ENCODE measurements at regions not wholly inside any gene's neighbourhood (a gene's known extent, or its start where the extent isn't known, plus 50 kb on each side); places are given as distances from the start of the nearest gene placed in this dataset.
A peak's percentile ranks its signal among the peaks of the same experiment; 100 is the strongest.
"Not testable (repeated sequence)": the region's sequence is repeated elsewhere in the genome, so short reads cannot be mapped to it uniquely, and the experiment has no call there.

GRCh38 chr9:115466756-115467155, 348.8 kb upstream of the TNC start:
- DNase-seq (ENCODE audit: low spot score) = peak; percentile 67

DNA sequence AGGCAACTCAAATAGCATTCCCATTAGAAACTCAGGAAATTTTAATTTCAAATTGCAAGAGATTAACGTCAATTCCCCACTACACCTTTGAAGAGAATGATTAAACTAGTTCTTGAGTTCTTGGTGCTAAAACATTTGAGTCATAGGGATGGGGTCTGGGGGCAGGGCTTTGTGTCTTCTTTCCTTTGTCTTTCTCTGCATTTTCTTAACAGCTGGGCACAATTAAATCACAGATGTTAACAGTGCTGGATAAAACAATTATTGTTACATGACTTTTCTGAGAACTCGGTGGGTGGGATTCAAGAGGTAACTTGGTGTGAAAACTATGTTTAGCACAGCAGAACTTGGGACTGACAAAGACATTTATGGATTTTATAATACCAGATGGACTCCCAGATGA, 351.9 kb upstream of the TNC start:
- no peak for DNase-seq (ENCODE audit: low spot score)

- not testable (repeated sequence) for DNase-seq (ENCODE audit: low spot score)
Measured at GRCh38 chr9:115473032-115473431, 355.1 kb upstream of the TNC start.

- DNase-seq (ENCODE audit: low spot score) = no peak
Measured at GRCh38 chr9:115481769-115482168, 363.8 kb upstream of the TNC start.

- DNase-seq (ENCODE audit: low spot score) = no peak
Measured at GRCh38 chr9:115482747-115483146, 364.8 kb upstream of the TNC start.

DNA sequence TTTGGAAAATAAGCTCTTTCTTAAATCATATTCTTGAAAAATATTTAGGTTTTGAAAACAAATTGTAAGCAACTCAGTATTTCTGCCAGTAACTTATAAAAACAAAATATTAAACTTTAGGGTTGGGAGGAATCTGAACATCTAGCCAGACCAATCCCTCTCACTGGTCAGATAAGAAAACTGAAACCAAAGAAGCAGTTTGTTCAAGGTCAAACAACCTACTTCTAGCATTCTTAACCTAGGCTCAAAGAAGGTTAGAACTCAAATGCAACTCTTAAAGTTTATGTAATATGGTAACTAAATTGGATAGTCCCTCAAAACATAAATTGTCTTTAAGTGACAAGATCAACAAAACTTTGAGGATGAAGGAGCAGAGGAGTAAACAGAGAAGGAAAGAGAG, 374.9 kb upstream of the TNC start:
- no peak for DNase-seq (ENCODE audit: low spot score)

- DNase-seq (ENCODE audit: low spot score) = no peak
Measured at GRCh38 chr9:115494393-115494792, 376.4 kb upstream of the TNC start.

GRCh38 chr9:115495052-115495635, 377.2 kb upstream of the TNC start:
- no peak for DNase-seq (ENCODE audit: low spot score)

GRCh38 chr9:115495836-115496235, 377.9 kb upstream of the TNC start:
- DNase-seq (ENCODE audit: low spot score) = no peak

- DNase-seq (ENCODE audit: low spot score) = no peak
Measured at GRCh38 chr9:115498303-115498702, 380.3 kb upstream of the TNC start.

GRCh38 chr9:115507148-115507547, 389.2 kb upstream of the TNC start:
- DNase-seq (ENCODE audit: low spot score) = no peak

DNA sequence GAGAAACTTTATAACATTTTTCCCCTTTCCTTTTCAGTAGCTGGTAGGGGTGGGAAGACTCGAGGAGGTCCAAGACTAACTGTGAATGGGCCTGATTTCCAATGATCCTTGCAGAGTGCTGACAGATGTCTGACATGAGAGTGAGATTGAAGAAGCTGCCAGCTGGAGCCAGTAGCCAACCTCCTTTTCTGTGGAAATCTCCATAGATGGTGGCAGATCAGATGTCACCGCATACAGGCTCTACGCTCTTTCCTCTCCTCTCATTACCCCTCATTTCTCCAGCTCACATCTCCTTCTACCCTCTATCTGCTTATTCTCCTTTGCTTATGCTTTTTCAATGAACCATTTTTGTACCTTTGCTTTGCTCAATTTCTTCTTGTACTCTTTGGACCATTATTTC, 395.2 kb upstream of the TNC start:
- no peak for DNase-seq (ENCODE audit: low spot score)

DNA sequence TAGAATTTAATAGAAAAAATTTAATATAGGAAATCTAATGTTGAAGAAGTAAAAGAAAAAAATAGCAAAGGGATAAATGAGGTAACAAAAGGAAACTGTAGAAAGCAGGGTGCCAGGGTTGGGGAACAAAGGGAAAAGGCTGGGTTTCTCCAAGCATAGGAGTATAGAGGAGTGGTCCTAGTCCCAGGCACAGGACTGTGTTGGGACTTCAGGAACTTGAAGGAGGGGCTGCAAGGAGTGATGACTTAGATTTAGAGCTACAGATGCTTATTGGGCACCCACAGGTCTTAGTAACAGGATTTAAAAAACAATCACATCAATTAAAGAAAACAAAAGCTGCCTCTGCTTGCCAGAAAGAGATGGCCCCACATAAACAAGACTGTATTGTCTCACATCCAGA, 396.5 kb upstream of the TNC start:
- DNase-seq (ENCODE audit: low spot score) = no peak

DNA sequence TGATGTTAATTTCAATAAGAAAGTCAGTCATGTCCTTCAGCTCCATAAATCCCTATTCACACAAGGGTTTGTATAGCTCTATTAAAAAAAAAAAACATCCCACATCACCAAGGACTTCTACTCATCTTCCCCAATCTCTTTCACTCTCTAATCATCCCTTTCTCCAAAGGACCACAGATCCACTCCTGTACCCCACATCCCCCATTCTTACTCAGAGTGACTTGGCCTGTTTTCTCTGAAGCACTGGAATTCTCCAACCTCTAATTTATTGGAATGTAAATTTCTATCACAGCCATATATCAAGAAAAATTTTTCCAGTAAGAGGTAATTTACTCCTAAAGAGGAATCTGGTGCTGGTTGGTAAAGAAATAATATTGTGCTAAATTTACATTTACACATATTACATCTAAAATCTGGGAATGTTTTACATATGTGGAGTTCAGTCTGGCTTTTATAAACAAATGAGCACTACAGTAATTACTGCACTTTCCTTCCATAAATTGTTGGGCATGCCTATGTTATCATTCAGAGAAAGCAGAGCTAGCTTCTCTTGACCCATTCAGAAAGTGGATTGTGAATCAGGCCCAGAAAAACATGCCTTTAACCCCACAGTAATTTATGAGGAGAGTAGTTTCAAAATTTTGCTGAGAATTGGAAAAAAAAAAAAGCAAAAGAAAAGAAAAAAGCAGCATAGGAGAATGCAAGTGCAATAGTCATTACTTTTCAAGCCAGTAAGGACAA, 399.5 kb upstream of the TNC start:
- DNase-seq (ENCODE audit: low spot score) = no peak

DNA sequence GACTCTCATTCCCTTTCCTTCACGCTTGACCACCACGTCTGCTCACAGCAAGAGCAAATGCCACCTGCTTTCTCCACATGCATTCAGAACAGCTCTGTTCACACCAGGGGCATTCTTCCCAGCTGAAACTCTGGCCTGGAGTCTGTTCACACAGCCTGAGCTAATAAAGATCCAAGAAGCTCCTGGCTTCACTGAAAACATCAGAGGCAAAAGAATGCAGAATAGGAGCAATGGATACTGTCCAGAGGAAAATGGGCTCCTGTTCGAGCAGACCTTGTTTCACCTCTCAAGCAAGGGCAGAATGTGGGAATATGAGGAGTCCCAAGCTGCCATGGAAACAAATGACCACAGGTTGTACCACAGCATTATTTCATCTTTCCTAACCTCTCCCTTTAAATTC, 402.7 kb upstream of the TNC start:
- DNase-seq (ENCODE audit: low spot score) = no peak

DNA sequence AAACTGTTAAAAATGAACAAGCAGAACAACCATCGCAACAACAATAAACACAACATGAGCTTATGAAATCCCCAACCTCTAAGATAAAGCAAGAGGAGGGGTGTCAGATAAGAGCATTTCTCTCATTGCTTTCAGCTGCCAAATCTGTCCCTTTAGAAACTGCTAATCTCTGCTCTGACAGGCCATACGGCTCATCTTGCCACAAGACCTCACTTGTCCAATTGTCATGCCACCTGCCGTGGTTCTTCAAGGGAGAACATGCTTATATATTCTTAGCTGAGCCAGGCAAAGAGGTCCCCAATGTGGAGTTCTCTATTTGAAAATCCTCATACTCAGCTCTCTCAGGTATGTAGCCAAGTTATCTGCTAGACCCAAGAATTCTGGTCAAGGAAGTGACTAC, 405.0 kb upstream of the TNC start:
- no peak for DNase-seq (ENCODE audit: low spot score)

DNA sequence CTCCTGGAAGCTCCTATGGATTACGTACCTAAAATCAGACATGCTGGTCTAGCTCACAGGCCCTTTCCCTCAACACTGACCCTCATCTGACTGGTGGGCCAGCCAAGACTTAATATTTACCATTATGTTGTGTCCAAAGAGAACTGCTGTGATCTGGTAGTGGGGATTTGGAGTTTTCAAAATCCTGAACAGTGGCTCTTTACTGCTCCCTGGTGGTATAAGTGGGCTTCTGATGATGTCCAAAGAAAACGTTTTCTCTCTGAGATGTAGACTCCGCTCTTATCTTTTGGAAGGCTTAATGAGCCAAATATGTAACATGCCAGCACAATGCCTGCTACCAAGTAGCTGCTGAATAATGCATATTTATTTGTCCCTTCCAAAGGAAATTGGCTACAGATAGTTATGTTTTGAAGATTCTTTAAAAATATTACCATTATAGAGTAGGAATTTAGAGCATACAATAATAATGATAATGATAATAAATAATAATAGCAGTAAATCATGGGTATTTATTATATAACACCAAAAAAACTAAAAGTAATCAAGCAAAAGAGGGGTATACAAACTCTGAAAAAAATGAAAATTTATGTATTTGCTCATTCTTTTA, 406.6 kb upstream of the TNC start:
- no peak for DNase-seq (ENCODE audit: low spot score)

DNA sequence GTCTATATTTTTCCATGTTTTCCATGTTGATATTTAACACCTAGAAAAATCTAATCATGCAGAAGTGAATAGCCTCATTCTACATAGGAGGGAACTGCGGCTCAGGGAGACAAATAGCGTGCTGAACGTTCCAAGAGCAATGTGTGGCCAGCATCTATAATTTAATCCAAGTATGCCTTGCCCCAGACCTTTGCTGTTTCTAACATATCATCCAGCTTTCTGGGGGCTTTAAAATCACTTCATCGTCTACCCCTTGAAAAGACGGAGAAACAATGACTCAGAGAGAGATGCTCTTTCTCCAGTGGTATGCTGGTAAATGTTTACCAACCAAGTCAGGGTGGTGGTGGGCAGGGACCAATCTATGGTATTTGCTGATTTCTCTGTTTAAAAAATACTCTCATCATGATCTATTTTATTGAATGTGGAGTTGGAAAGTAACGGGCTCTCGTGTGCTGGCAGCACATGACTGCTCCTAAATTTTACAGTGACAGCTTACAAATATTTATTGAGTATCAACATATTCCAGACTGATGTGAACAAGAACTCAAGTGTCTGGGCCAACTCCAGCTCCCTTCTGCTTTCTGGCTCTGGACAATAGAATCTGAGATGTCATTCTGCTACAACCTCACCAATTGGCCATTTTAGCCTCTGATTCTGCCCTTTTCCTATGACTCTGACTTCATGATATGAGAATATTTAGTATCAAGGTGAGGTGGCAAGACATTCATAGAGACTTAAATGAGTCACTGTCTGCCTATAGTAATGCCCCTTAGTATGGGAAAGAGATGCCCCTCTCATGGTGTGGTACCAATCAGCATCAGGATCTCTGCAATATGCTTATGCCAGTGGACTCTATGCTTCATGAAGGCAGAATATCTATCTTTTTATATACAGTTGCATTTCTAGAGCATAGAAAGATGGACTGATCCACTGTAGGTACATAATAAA, 407.4 kb upstream of the TNC start:
- no peak for DNase-seq (ENCODE audit: low spot score)

DNA sequence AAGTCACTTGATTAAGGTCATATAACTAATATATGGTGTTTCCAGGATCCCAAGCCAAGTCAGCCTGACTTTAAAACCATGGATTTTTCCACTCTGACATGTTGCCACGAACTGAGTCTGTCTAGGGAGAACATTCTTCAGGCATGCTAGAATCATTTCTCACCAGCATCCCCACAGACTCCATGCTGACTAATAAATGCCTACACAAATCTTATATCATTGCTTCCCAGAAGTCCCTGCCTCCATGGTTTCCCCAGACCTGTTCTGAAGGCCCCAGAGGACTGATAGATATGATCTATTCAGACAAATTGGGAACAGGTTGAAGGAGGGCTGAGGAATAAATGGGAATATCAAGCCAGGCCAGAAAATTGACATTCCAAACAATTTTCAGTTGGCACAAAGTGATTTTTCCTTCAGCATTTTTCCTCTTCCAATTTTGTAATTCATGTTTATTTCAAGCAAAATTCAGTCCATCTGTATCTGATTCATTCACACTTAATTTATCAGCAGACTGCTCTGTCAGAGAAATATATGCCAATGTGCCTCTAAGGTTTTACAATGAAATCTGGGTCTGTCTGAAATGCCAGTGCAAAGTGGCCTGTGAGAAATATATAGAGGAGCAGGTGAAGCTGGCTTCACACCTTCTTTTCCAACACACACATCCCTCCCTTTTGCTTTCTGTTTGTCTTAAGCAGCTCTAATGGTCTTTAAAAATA, 413.6 kb upstream of the TNC start:
- no peak for DNase-seq (ENCODE audit: low spot score)

- no peak for DNase-seq (ENCODE audit: low spot score)
Measured at GRCh38 chr9:115533511-115533910, 415.6 kb upstream of the TNC start.

DNA sequence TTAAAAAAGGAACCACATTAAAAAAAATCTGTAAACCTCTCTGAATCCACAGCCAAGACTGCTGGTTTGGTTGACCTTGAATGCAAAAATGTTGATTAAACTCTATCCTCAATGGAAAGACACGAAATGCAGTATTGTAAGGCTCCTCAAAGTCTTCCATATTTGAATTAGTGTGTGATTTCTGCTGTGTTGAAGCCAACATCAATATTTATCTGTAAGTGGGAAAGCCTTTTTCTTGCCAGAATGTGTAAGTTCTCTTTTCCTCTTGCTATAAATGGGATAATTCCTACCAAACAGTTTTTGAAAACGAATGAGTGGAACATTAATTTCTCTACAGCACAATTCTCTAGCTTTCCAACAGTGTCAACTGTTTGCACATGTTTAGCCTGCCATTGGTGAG, 422.1 kb upstream of the TNC start:
- DNase-seq (ENCODE audit: low spot score) = no peak

DNA sequence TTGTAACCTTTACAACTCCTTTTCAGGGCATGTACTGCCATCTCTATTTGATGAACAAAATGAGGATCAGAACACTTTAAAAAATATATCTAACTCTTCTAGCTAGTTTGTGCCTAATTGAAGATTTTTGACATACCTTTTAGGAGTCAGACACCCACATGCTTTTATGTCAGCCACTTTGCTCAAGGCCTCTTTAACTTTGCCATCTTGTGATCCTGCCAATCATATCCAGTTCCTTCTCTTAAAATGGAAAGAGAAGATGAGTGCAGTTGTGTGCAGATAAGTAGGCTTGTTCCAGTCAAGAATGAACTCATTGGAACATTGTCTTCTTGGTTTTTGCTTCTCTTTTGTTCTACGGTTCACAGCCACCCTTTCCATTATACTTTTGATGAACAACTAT, 425.6 kb upstream of the TNC start:
- no peak for DNase-seq (ENCODE audit: low spot score)

Data from left forelimb (tissue), 1 donor.